HCT116 (cell line): ENCODE measurements at regions not wholly inside any gene's neighbourhood (a gene's known extent, or its start where the extent isn't known, plus 50 kb on each side); places are given as distances from the start of the nearest gene placed in this dataset.

Source experiments
- ATAC-seq: fragments of 200-7000 bp; cut with Tn5 transposase; 2 replicates; pipeline ENCODE4 v1.9.1; 2020; ENCODE audit warnings: mild to moderate bottlenecking, moderate library complexity
- BruUV-seq: library from RNA; stranded (reverse); fragments of 400-500 nt; replicated peaks from 2 replicates; lab custom pipeline; 2021; lab: Mats Ljungman, UMichigan
- CTCF ChIA-PET: fragments of 300-600 bp; sonication (Branson Sonifier 250); formaldehyde crosslinking; loops from one replicate; lab custom pipeline; 2021; ENCODE audit warnings: antibody characterized with exemption; lab: Charles Lee
- POLR2A ChIA-PET: fragments of 300-600, 350-600 bp; sonication (Branson Sonifier 250); formaldehyde crosslinking; loops from one replicate; lab custom pipeline; 2021; ENCODE audit warnings: antibody characterized with exemption; lab: Charles Lee
- RAD21 ChIA-PET, 2 experiments: fragments of 300-600 bp; sonication (Branson Sonifier 250); formaldehyde crosslinking; loops; one replicate each; lab custom pipeline; 2023; ENCODE audit warnings: low total read pairs in 2 of 2; ENCODE audit not compliant: uncharacterized antibody in 2 of 2, unreplicated experiment in 2 of 2, low non-redundant PET in 1 of 2; lab: Charles Lee
- DNase-seq: peaks from one replicate; pipeline ENCODE4 v3.0.0-alpha.2; 2010; ENCODE audit warnings: low read depth, low spot score
- H2AFZ ChIP-seq: fragments of 200-600 bp; shearing (Covaris generic), sonication (generic); 2 replicates; pipeline ENCODE4 v1.6.1; 2017; ENCODE audit warnings: low read depth, mixed run types, mixed read lengths, antibody characterized with exemption, low read length; ENCODE audit not compliant: poor library complexity, severe bottlenecking
- H3K27ac ChIP-seq: 2 replicates; pipeline ENCODE4 v1.5.1; 2012; ENCODE audit warnings: low read depth, low read length
- H3K27me3 ChIP-seq: fragments of 200-600 bp; sonication (generic); 2 replicates; pipeline ENCODE4 v1.6.1; 2016; ENCODE audit warnings: mixed run types, low read length, mixed read lengths; ENCODE audit not compliant: insufficient read depth
- H3K36me3 ChIP-seq, 2 experiments: fragments of 200-500 bp in 1 of 2; fragments of 200-600 bp in 1 of 2; sonication (Bioruptor generic) in 1 of 2; sonication (generic) in 1 of 2; 2 replicates each; pipeline versions ENCODE4 v1.5.1 to v1.6.1; 2014 to 2016; ENCODE audit warnings: low read length in 2 of 2, inconsistent platforms in 1 of 2, mixed read lengths in 1 of 2, mixed run types in 1 of 2; ENCODE audit not compliant: insufficient read depth in 2 of 2, control insufficient read depth in 1 of 2
- H3K4me1 ChIP-seq, 2 experiments: fragments of 200-600 bp in 1 of 2; sonication (generic) in 1 of 2; 2 replicates each; pipeline versions ENCODE4 v1.5.1 to v1.6.1; 2012 to 2017; ENCODE audit warnings: low read length in 2 of 2, inconsistent platforms in 1 of 2, mild to moderate bottlenecking in 1 of 2, mixed read lengths in 1 of 2, mixed run types in 1 of 2, moderate library complexity in 1 of 2; ENCODE audit not compliant: insufficient read depth in 2 of 2, control insufficient read depth in 1 of 2
- H3K4me2 ChIP-seq: fragments of 200-600 bp; sonication (generic); 2 replicates; pipeline ENCODE4 v1.6.1; 2017; ENCODE audit warnings: mixed run types, low read length, mixed read lengths
- H3K4me3 ChIP-seq, 2 experiments: fragments of 200-600 bp in 1 of 2; sonication (generic) in 1 of 2; replicated peaks in 1 of 2; 2 replicates each; pipeline ENCODE4 v1.5.1; 2011 to 2016; ENCODE audit warnings: low read length in 2 of 2, control low read depth in 1 of 2, low read depth in 1 of 2, mild to moderate bottlenecking in 1 of 2, mixed read lengths in 1 of 2, mixed run types in 1 of 2
- H3K79me2 ChIP-seq: fragments of 200-600 bp; sonication (generic); 2 replicates; pipeline ENCODE4 v1.6.1; 2017; ENCODE audit warnings: mild to moderate bottlenecking, mixed run types, low read length, moderate library complexity, mixed read lengths; ENCODE audit not compliant: insufficient read depth
- H3K9ac ChIP-seq: fragments of 200-600 bp; sonication (generic); 2 replicates; pipeline ENCODE4 v1.6.1; 2016; ENCODE audit warnings: low read length, mixed read lengths
- H3K9me2 ChIP-seq: fragments of 200-600 bp; sonication (generic), shearing (Covaris generic); 2 replicates; pipeline ENCODE4 v1.6.1; 2017; ENCODE audit warnings: mixed run types, mild to moderate bottlenecking, moderate library complexity; ENCODE audit not compliant: insufficient read depth
- H3K9me3 ChIP-seq, 2 experiments: fragments of 200-500 bp in 1 of 2; fragments of 200-600 bp in 1 of 2; sonication (Bioruptor generic) in 1 of 2; sonication (generic) in 1 of 2; 2 replicates each; pipeline ENCODE4 v1.6.1; 2014 to 2017; ENCODE audit warnings: low read length in 2 of 2, mixed read lengths in 2 of 2, inconsistent platforms in 1 of 2, low read depth in 1 of 2, mild to moderate bottlenecking in 1 of 2, mixed run types in 1 of 2, moderate library complexity in 1 of 2; ENCODE audit not compliant: control insufficient read depth in 1 of 2, insufficient read depth in 1 of 2
- H4K20me1 ChIP-seq: fragments of 200-600 bp; sonication (generic), shearing (Covaris generic); 2 replicates; pipeline ENCODE4 v1.6.1; 2017; ENCODE audit warnings: mixed run types, mild to moderate bottlenecking, moderate library complexity; ENCODE audit not compliant: insufficient read depth
- ATF3 ChIP-seq: IDR thresholded peaks from 2 replicates; pipeline ENCODE4 v1.6.1; 2012
- CEBPB ChIP-seq: IDR thresholded peaks from 2 replicates; pipeline ENCODE4 v1.6.1; 2012; ENCODE audit warnings: low read depth
- CTCF ChIP-seq, 3 experiments: fragments of 200-600 bp in 1 of 3; sonication (generic) in 1 of 3; IDR thresholded peaks in 2 of 3; conservative IDR thresholded peaks in 1 of 3; 2 replicates each; pipeline ENCODE4 v1.5.1; 2012 to 2017; ENCODE audit warnings: low read depth in 2 of 3, low read length in 2 of 3, antibody characterized with exemption in 1 of 3, borderline replicate concordance in 1 of 3, control low read depth in 1 of 3, mild to moderate bottlenecking in 1 of 3, mixed read lengths in 1 of 3, mixed run types in 1 of 3, moderate library complexity in 1 of 3; ENCODE audit not compliant: insufficient read depth in 1 of 3
- EGR1 ChIP-seq: IDR thresholded peaks from 2 replicates; pipeline ENCODE4 v1.6.1; 2012; ENCODE audit warnings: low read depth
- ELF1 ChIP-seq: IDR thresholded peaks from 2 replicates; pipeline ENCODE4 v1.6.1; 2012; ENCODE audit warnings: low read depth, borderline replicate concordance
- EZH2 ChIP-seq: fragments of 200-600 bp; sonication (generic); IDR thresholded peaks from 2 replicates; pipeline ENCODE4 v1.6.1; 2017; ENCODE audit warnings: antibody characterized with exemption, mixed run types
- EZH2phosphoT487 ChIP-seq: fragments of 200-600 bp; IDR thresholded peaks from 2 replicates; pipeline ENCODE4 v1.6.1; 2018; ENCODE audit warnings: antibody characterized with exemption, borderline replicate concordance
- JUND ChIP-seq: IDR thresholded peaks from 2 replicates; pipeline ENCODE4 v1.6.1; 2012
- MAX ChIP-seq: IDR thresholded peaks from 2 replicates; pipeline ENCODE4 v1.6.1; 2012
- POLR2A ChIP-seq: IDR thresholded peaks from 2 replicates; pipeline ENCODE4 v1.7.0; 2011; ENCODE audit warnings: borderline replicate concordance; ENCODE audit not compliant: insufficient read depth, insufficient read length; ENCODE audit errors: extremely low read depth
- POLR2AphosphoS5 ChIP-seq: IDR thresholded peaks from 2 replicates; pipeline ENCODE4 v1.6.1; 2011; ENCODE audit warnings: mild to moderate bottlenecking, low read depth, low read length, moderate library complexity
- SIN3A ChIP-seq: IDR thresholded peaks from 2 replicates; pipeline ENCODE4 v1.6.1; 2012; ENCODE audit warnings: low read depth
- SP1 ChIP-seq: IDR thresholded peaks from 2 replicates; pipeline ENCODE4 v1.6.1; 2012; ENCODE audit warnings: low read depth
- SRF ChIP-seq: IDR thresholded peaks from 2 replicates; pipeline ENCODE4 v1.6.1; 2012; ENCODE audit warnings: low read depth
- TCF7L2 ChIP-seq: IDR thresholded peaks from 2 replicates; pipeline ENCODE4 v1.7.0; 2011; ENCODE audit warnings: borderline replicate concordance, inconsistent platforms; ENCODE audit not compliant: insufficient read depth, insufficient read length; ENCODE audit errors: extremely low read depth
- YY1 ChIP-seq: IDR thresholded peaks from 2 replicates; pipeline ENCODE4 v1.6.1; 2011; ENCODE audit warnings: low read length, low read depth, moderate library complexity, mild to moderate bottlenecking; ENCODE audit not compliant: insufficient replicate concordance; ENCODE audit errors: extremely low read depth
- ZBTB33 ChIP-seq: IDR thresholded peaks from 2 replicates; pipeline ENCODE4 v1.6.1; 2011; ENCODE audit warnings: mild to moderate bottlenecking, low read length, moderate library complexity; ENCODE audit not compliant: insufficient replicate concordance; ENCODE audit errors: extremely low read depth
- ZFX ChIP-seq: fragments of 450-650 bp; IDR thresholded peaks from 2 replicates; pipeline ENCODE4 v1.6.1; 2017
- ZNF274 ChIP-seq: fragments of 200-500 bp; sonication (Bioruptor generic); IDR thresholded peaks from 2 replicates; pipeline ENCODE4 v1.6.1; 2014; ENCODE audit warnings: mild to moderate bottlenecking, low read depth, low read length, inconsistent platforms
- intact Hi-C: fragments of 100-400 bp; cut with micrococcal nuclease; formaldehyde crosslinking; loops from 2 replicates; pipeline ENCODE4 v1.10.0; 2022

- Histone ChIP-seq H3K4me3 (no peak overlapping the region), H3K9ac (no peak overlapping the region), H3K27me3 (no peaks in the 10 kb centered on the region), H3K9me3 (no peaks in the 10 kb centered on the region), H3K36me3 (no peaks in the 10 kb centered on the region), H3K4me1 (no peaks in the 10 kb centered on the region), H2AFZ (no peak overlapping the region), H3K27ac (no peak overlapping the region), H3K79me2 (no peaks in the 10 kb centered on the region)
- intact Hi-C loops, result no loop called here
- CTCF ChIA-PET, result no interaction called here
- TF ChIP-seq EZH2, result no peak
- TF ChIP-seq TCF7L2, result no peak
- TF ChIP-seq ZFX, result no peak
- TF ChIP-seq ZBTB33, result no peak
- no peak for TF ChIP-seq SIN3A
- no peak for TF ChIP-seq POLR2A
- TF ChIP-seq CTCF (IDR thresholded peaks at IDR 0.05 in 2 of 3, conservative IDR thresholded peaks at IDR 0.05 in 1 of 3; ENCODE audit: borderline replicate concordance in 1 of 3, insufficient read depth in 1 of 3, low read depth in 2 of 3, low read length in 2 of 3), result no peak
- no peak for TF ChIP-seq MAX
- TF ChIP-seq ATF3, result no peak
- no peak for TF ChIP-seq SP1
- no peak for TF ChIP-seq YY1
- TF ChIP-seq SRF, result no peak
- no peak for TF ChIP-seq POLR2AphosphoS5
- no peak for TF ChIP-seq ZNF274
- TF ChIP-seq ELF1, result no peak
- TF ChIP-seq EZH2phosphoT487, result no peak
- no peak for TF ChIP-seq CEBPB
- no peak for TF ChIP-seq EGR1
- no peak for TF ChIP-seq JUND
- TF ChIP-seq, all 23 proteins: peak for 0
- no peaks in the 10 kb centered on the region for H4K20me1 ChIP-seq
- RAD21 ChIA-PET, result no interaction called here
- no peak overlapping the region for H3K4me2 ChIP-seq
- POLR2A ChIA-PET, result no interaction called here
- DNase-seq, result no peak
- ATAC-seq, result no peak
- BruUV-seq, result no TSS peak
- H3K9me2 ChIP-seq, result no peaks in the 10 kb centered on the region
These were observed 179.0 kb downstream of the BARD1 start for GRCh38 chr2:214630402-214631045.
